Activated B cell treated with CpG ODN at 0.5 μM for 24 hours (primary cell): ENCODE measurements at regions not wholly inside any gene's neighbourhood (a gene's known extent, or its start where the extent isn't known, plus 50 kb on each side); places are given as distances from the start of the nearest gene placed in this dataset.
"Not testable (repeated sequence)": the region's sequence is repeated elsewhere in the genome, so short reads cannot be mapped to it uniquely, and the experiment has no call there.

Experiments used
- ATAC-seq: fragments of 200-7000 bp; cut with Tn5 transposase; one replicate; pipeline ENCODE4 v1.10.0; 2021; ENCODE audit warnings: low read depth, mild to moderate bottlenecking, moderate library complexity
- CTCF ChIA-PET: fragments of 350-600 bp; sonication (Branson Sonifier 250); formaldehyde crosslinking; loops from one replicate; lab custom pipeline; 2021; ENCODE audit warnings: antibody characterized with exemption; lab: Charles Lee
- POLR2A ChIA-PET: fragments of 350-600 bp; sonication (Branson Sonifier 250); formaldehyde crosslinking; loops from one replicate; lab custom pipeline; 2021; ENCODE audit warnings: antibody characterized with exemption; lab: Charles Lee
- DNase-seq: peaks from one replicate; pipeline ENCODE4 v3.0.0; 2022
- H3K27ac Mint-ChIP-seq: one replicate; pipeline ENCODE4 v1.8.0; 2020; ENCODE audit warnings: mixed read lengths
- H3K27me3 Mint-ChIP-seq: one replicate; pipeline ENCODE4 v1.8.0; 2021; ENCODE audit warnings: mixed read lengths
- H3K36me3 Mint-ChIP-seq: one replicate; pipeline ENCODE4 v1.8.0; 2021; ENCODE audit warnings: low read depth, mixed read lengths
- H3K4me1 Mint-ChIP-seq: one replicate; pipeline ENCODE4 v1.8.0; 2021; ENCODE audit warnings: mixed read lengths
- H3K4me3 Mint-ChIP-seq: one replicate; pipeline ENCODE4 v1.8.0; 2020; ENCODE audit warnings: mild to moderate bottlenecking, mixed read lengths
- H3K9me3 Mint-ChIP-seq: one replicate; pipeline ENCODE4 v1.8.0; 2020; ENCODE audit warnings: mixed read lengths
- CTCF ChIP-seq: fragments of 200-600 bp; IDR thresholded peaks from one replicate; pipeline ENCODE4 v1.8.0; 2022; ENCODE audit warnings: antibody characterized with exemption, mild to moderate bottlenecking
- intact Hi-C: fragments of 100-400 bp; cut with micrococcal nuclease; formaldehyde crosslinking; loops from one replicate; pipeline ENCODE4 v1.15.1; 2024

GRCh38 chr10:127648885-127649284, 88.1 kb upstream of the FOXI2 start:
- Mint-ChIP-seq H3K36me3 (no peaks in the 10 kb centered on the region), H3K27ac (no peak overlapping the region), H3K4me3 (no peak overlapping the region), H3K9me3 (peaks cover 3% of the 10 kb centered on the region), H3K27me3 (peaks cover 4% of the 10 kb centered on the region), H3K4me1 (no peaks in the 10 kb centered on the region)
- intact Hi-C loops, result no loop called here
- no peak for TF ChIP-seq CTCF
- ATAC-seq, result no peak
- ChIA-PET POLR2A (no interaction called here), CTCF (no interaction called here)
- no peak for DNase-seq

- Mint-ChIP-seq H3K4me1 (no peaks in the 10 kb centered on the region), H3K36me3 (no peaks in the 10 kb centered on the region), H3K4me3 (no peak overlapping the region), H3K27me3 (no peaks in the 10 kb centered on the region), H3K27ac (no peak overlapping the region), H3K9me3 (no peaks in the 10 kb centered on the region)
- no peak for ATAC-seq
- intact Hi-C loops, result no loop called here
- DNase-seq, result no peak
- ChIA-PET CTCF (interaction anchor here (0.7 to 0.9 kb wide), 2 partner anchors 360 to 362 kb away, joined by 3 to 4 read pairs; no protein-coding TSS in a partner anchor), POLR2A (no interaction called here)
- no peak for TF ChIP-seq CTCF
These were observed 87.3 kb upstream of the FOXI2 start for GRCh38 chr10:127649642-127650041.

GRCh38 chr10:127657056-127657455, 79.9 kb upstream of the FOXI2 start:
- POLR2A ChIA-PET, result no interaction called here
- Mint-ChIP-seq H3K36me3 (no peaks in the 10 kb centered on the region), H3K27ac (no peak overlapping the region), H3K9me3 (no peaks in the 10 kb centered on the region), H3K4me3 (no peak overlapping the region), H3K27me3 (peaks cover 3% of the 10 kb centered on the region), H3K4me1 (no peaks in the 10 kb centered on the region)
- DNase-seq, result no peak
- no peak for TF ChIP-seq CTCF
- CTCF ChIA-PET, result no interaction called here
- intact Hi-C loops, result no loop called here
- ATAC-seq, result no peak

- POLR2A ChIA-PET, H3K4me3 Mint-ChIP-seq, H3K9me3 Mint-ChIP-seq, H3K27me3 Mint-ChIP-seq, CTCF ChIA-PET, H3K4me1 Mint-ChIP-seq, H3K27ac Mint-ChIP-seq, H3K36me3 Mint-ChIP-seq, DNase-seq, intact Hi-C loops, ATAC-seq: not testable (repeated sequence)
These were observed 60.6 kb upstream of the FOXI2 start for GRCh38 chr10:127676430-127676829.

- Mint-ChIP-seq H3K4me3 (no peak overlapping the region), H3K4me1 (no peaks in the 10 kb centered on the region), H3K36me3 (no peaks in the 10 kb centered on the region), H3K9me3 (no peaks in the 10 kb centered on the region), H3K27me3 (no peaks in the 10 kb centered on the region), H3K27ac (no peak overlapping the region)
- intact Hi-C loops, result no loop called here
- ATAC-seq, result no peak
- CTCF ChIA-PET, result no interaction called here
- TF ChIP-seq CTCF, result no peak
- no peak for DNase-seq
- POLR2A ChIA-PET, result no interaction called here
These were observed 58.9 kb upstream of the FOXI2 start for GRCh38 chr10:127678091-127678490.

GRCh38 chr10:127679642-127680255, 57.2 kb upstream of the FOXI2 start:
- H3K36me3 Mint-ChIP-seq, result no peaks in the 10 kb centered on the region

More at GRCh38 chr10:127679642-127680255, 57.2 kb upstream of the FOXI2 start:
- intact Hi-C loops, result no loop called here
- H3K9me3 Mint-ChIP-seq, result no peaks in the 10 kb centered on the region
- no peak for DNase-seq
- no peak for ATAC-seq
- POLR2A ChIA-PET, result no interaction called here
- no peak for TF ChIP-seq CTCF
- H3K27me3 Mint-ChIP-seq, result peaks cover 2% of the 10 kb centered on the region
- H3K4me1 Mint-ChIP-seq, result no peaks in the 10 kb centered on the region
- no peak overlapping the region for H3K4me3 Mint-ChIP-seq
- CTCF ChIA-PET, result no interaction called here
- H3K27ac Mint-ChIP-seq, result no peak overlapping the region
